Daoy (cell line): ENCODE measurements at regions not wholly inside any gene's neighbourhood (a gene's known extent, or its start where the extent isn't known, plus 50 kb on each side); places are given as distances from the start of the nearest gene placed in this dataset.
A peak's percentile ranks its signal among the peaks of the same experiment; 100 is the strongest.
"Not testable (repeated sequence)": the region's sequence is repeated elsewhere in the genome, so short reads cannot be mapped to it uniquely, and the experiment has no call there.

Source experiments
- DNase-seq: peaks from one replicate; pipeline ENCODE4 v3.0.0-alpha.2; 2015; ENCODE audit warnings: low read depth

DNA sequence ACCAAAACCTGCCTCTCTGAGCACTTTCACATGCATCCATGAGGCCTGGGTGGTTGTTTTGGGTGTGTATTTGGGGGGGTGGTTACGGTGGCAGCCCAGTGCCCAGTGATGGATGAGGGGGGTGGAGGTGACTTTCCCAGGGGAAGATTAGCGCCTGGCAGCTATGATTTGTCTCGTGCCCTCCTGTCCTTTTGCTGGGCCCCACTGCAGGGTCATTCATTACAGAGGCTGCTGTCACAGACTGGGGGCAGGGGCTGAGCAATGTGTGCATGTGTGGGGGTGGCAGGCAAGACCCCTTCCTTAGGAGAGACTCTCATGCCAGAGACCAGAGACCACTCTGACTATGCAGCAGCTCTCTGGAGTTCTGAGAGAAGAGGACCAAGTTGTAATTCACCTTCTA lies 93.7 kb downstream of the MRM1 start:
- DNase-seq = no peak

GRCh38 chr17:36695710-36696109 lies 94.3 kb downstream of the MRM1 start:
- DNase-seq = not testable (repeated sequence)

DNA sequence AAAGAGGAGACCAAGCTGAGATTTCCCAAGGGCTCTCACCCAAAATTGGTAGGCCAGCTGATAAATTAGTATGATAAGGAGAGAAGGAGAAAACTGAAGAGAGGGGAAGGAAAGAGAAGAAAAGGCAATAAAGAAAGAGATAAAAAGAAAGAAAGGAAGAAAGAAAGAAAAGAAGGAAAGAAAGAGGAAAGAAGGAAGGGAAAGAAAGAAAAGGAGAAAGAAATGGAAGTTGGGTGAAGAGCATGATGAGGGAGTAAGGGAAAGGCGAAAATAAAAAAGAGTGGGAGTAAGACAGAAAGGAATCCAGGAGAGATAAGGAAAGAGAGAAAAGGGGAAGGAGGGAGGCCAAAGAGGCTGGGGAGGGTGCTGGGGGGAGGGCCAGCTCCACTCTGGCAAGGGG lies 95.4 kb downstream of the MRM1 start:
- DNase-seq = no peak

DNA sequence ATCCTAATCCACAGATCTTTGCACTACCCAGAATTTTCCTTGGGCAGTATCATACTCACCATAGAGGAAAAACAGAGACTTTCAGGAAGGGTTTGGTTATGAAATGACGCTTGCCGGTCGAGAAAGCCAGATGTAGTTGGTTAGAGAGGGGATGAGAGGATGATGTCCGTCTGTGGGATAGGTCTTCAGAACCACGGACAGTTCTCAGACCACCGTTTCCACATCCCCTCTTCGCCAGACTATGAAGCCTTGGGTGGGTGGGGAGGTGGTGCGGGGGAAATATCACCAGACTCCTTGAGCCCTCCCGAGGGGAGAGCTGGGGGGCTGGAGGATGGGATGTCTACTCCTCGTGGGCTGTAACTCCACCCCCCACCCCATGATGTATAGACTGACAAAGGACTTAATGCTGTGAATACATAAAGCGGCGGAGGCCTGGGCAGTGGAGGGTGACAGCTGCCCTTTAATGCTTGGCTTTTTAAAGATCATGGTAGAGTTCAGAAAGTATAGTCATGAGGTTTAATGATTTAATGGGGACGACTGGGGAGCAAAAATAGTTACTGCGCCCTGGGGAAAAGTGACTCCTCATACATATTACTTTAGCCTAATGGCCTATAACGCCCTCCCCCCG lies 96.6 kb downstream of the MRM1 start:
- peak; percentile 9 for DNase-seq

GRCh38 chr17:36701429-36702099 lies 100.2 kb downstream of the MRM1 start:
- DNase-seq = no peak

DNA sequence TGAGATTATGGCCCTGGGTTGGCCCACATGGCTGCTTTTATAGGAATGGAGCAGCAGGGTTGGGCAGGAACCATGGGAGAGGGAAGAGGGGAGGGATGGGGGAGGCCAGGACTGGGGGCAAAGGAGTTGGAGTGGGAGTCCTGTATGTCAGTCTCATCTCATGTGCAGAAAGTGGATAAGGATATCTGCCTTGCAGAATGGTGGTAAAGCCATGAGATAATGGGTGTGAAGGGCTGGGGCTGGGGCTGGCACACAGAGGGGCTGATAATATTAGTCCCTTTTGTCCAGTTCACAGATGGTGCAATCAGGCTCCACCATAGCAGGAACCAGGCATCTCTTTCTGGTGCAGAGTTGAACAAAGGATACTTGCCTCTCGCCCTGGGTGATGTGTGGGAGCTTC lies 101.3 kb downstream of the MRM1 start:
- DNase-seq = no peak

GRCh38 chr17:36703860-36704266 lies 102.5 kb downstream of the MRM1 start:
- DNase-seq = peak; percentile 53

DNA sequence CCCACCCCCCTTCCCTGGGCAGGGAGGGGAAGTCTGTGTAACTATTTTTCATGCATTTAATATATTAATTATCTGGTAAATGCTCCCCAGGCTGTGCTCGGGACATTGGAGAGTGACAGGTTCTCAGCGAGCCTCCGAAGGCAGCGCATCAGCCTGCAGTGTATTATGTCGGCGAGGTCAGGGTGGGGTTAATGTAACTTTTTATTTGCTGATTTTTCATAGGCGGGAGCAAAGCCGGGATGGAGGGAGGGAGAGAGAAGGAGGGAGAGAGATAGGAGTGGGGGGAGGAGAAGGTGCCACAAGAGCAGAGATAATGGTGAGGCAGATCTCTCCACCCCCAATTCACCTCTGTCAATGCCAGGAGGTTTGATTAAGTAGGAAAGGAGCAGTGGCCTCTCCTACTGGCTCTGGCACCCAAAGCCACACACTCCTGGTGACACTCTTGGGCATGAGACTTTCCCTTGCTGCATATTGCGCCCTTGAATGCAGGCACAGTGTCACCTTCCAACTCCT lies 104.0 kb downstream of the MRM1 start:
- DNase-seq = no peak

- DNase-seq = peak; percentile 50
These were observed 104.7 kb downstream of the MRM1 start for GRCh38 chr17:36705874-36706731.

DNA sequence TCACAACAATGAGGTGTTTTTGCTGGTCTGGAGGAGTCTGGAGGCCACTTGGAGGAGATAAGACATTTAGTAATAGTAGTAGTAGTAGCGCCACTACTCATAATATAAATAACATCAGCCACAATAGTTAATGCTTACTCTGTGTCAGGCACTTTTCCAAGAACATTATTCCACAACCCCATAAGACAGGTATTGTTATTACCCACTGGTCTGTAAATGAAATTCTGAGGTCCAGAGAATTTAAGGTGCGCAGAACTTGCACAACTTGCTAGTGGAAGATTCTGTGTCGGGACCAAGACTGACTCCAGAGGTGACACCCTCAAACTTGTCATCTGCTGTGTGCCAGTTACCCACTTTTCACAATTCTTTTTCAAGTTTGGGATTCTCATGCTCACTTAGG lies 106.5 kb downstream of the MRM1 start:
- no peak for DNase-seq

GRCh38 chr17:36714789-36715188 lies 113.4 kb downstream of the MRM1 start:
- DNase-seq = no peak

DNA sequence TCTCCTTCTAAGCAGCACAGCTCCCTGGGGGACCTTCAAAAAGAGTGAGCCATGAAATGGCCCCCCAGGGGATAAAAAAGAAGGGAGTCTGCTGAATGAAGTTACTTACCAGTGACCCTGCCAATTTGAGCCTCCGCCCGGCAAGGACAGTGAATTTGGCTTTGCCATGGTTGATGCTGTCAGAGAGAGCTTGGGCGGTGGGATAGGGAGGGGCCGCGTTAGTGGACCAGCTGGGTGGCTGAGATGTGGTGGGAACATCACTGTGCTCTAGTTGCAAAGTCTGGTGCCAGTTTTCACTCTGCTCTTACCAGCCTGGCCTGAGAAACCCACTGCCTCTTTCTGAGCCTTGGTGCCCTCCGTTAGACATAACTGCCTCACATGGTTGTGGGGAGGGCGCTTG lies 114.6 kb downstream of the MRM1 start:
- DNase-seq = no peak

DNA sequence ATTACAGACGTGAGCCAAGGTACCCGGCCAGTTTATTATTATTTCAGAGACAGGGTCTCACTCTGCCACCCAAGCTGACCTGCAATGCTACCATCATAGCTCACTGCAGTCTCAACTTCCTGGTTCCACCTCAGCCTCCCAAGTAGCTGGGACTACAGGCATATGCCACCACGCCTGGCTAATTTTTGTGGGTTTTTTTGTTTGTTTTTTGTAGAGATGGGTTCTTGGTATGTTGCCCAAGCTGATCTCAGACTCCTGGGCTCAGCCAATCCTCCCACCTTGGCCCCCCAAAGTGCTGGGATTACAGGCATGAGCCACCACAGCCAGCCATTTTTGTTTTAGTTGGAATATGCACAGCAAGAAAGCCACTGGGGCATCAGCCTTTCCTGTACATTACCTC lies 115.7 kb downstream of the MRM1 start:
- DNase-seq = peak; percentile 84

DNA sequence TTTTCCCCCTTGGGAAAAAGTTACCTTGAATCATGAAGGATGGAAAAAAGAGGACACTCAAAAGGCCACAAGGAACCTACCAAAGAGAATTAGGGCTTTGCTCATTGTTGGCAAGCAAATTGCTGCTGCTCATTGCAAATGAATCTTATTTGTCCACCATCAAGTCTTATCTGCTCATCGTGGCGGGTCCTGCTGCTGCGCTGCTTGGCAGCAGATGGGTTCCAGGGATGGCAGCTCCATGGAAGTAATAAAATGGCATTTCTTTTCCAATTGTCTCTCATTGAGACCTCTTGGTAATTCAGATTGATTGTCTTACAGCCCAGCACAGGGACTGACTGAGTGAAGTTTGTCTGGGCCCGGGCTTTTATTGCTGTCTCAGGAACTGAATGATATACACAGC lies 118.7 kb downstream of the MRM1 start:
- DNase-seq = no peak

GRCh38 chr17:36721560-36722120 lies 120.3 kb downstream of the MRM1 start:
- peak; percentile 25 for DNase-seq

GRCh38 chr17:36722121-36722902 lies 120.9 kb downstream of the MRM1 start:
- peak; percentile 64 for DNase-seq

DNA sequence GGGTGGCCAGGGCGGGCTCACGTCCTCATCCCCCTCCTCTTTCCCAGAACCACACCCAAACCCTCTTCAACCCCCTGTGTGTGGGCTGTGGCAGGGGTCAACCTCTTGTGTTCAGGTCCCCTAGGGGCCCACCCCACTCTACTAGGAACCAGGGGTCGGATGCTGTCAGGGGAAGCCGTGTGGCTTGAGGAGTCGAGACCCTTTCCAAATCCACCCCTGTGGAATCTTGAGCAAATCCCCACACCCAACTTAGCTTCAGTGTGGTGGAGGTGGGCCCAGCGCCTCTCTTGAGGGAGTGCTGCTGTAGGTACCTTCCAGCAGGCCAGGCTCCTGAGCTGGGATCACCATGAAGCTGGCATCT lies 121.5 kb downstream of the MRM1 start:
- no peak for DNase-seq

GRCh38 chr17:36723459-36724025 lies 122.2 kb downstream of the MRM1 start:
- DNase-seq = no peak

DNA sequence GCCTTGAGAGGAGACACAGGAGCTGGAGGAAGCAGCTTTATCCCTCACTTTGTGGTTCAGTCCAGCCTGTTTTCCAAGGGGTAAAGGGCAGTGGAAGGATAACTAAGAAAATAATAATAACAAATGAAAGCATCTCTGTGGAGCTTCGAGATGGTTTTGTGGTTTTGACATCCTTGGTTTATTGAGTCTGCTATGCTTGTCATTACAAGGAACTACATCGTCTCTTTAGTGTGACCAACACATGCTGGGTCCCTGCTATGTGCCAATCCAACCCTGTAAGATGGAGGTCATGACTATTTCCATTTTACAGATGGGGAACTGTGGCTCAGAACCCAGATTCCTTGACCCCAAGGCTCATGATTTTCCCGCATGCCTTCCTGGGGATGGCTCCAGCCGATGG lies 124.8 kb downstream of the MRM1 start:
- DNase-seq = no peak

DNA sequence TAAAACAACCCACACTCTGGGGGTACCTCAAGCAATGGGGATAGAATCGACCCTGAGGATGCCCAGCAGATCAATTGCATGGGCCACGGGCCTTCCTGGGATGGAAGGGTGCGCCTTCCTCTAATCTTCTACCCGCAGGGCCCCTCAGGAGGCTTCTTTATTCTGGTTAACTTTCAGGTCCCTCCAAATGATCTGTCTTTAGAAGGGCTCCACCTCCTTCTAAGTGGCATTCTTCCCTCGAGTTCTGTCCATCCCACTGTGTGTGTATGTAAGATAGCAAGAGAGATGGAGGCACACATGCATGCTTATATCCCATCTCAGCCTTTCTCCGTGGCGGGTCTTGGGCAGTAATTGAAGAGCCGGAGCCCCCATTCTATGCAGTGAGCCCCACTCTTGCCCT lies 125.7 kb downstream of the MRM1 start:
- no peak for DNase-seq

GRCh38 chr17:36727577-36727976 lies 126.2 kb downstream of the MRM1 start:
- DNase-seq = no peak
